ENCODE measurements at regions not wholly inside any gene's neighbourhood (a gene's known extent, or its start where the extent isn't known, plus 50 kb on each side); places are given as distances from the start of the nearest gene placed in this dataset.

DNA sequence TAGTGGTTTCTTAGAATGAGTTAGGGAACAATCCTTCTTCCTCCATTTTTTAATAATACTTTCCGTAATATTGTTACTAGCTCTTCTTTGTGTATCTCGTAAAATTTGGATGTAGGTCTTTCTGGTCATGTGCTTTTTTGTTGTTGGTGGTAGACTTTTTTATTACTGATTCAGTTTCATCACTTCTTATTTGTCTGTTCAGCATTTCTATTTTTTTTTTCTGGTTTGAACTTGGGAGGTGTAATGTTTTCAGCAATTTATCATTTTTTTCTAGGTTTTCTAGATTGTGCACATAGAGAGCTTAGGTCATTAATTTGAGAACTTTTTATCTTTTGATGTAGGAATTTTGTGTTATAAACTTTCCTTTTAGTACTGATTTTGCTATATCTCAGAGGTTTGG, 1299.9 kb downstream of the FSCB start:
- Histone ChIP-seq H3K4me3 (replicated peaks; ENCODE audit: low read depth, low read length) (no peak overlapping the region), H3K36me3 (ENCODE audit: control insufficient read depth, insufficient read depth, low read length) (no peaks in the 10 kb centered on the region), H3K27me3 (replicated peaks; ENCODE audit: control insufficient read depth, insufficient read depth, low read length) (no peaks in the 10 kb centered on the region)
- TF ChIP-seq, protein P1, sequence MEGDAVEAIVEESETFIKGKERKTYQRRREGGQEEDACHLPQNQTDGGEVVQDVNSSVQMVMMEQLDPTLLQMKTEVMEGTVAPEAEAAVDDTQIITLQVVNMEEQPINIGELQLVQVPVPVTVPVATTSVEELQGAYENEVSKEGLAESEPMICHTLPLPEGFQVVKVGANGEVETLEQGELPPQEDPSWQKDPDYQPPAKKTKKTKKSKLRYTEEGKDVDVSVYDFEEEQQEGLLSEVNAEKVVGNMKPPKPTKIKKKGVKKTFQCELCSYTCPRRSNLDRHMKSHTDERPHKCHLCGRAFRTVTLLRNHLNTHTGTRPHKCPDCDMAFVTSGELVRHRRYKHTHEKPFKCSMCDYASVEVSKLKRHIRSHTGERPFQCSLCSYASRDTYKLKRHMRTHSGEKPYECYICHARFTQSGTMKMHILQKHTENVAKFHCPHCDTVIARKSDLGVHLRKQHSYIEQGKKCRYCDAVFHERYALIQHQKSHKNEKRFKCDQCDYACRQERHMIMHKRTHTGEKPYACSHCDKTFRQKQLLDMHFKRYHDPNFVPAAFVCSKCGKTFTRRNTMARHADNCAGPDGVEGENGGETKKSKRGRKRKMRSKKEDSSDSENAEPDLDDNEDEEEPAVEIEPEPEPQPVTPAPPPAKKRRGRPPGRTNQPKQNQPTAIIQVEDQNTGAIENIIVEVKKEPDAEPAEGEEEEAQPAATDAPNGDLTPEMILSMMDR (IDR thresholded peaks at IDR 0.05; ENCODE audit: insufficient read depth, low read length, poor library complexity, severe bottlenecking), result no peak
- no peak for DNase-seq (ENCODE audit: extremely low read depth, insufficient read length)

GRCh38 chr14:43204816-43205215, 1302.3 kb downstream of the FSCB start:
- TF ChIP-seq, protein P1 (IDR thresholded peaks at IDR 0.05; ENCODE audit: insufficient read depth, low read length, poor library complexity, severe bottlenecking), result no peak
- no peak overlapping the region for H3K4me3 ChIP-seq (replicated peaks; ENCODE audit: low read depth, low read length)
- H3K27me3 ChIP-seq (replicated peaks; ENCODE audit: control insufficient read depth, insufficient read depth, low read length), result no peaks in the 10 kb centered on the region
- H3K36me3 ChIP-seq (ENCODE audit: control insufficient read depth, insufficient read depth, low read length), result no peaks in the 10 kb centered on the region
- DNase-seq (ENCODE audit: extremely low read depth, insufficient read length), result no peak

- no peaks in the 10 kb centered on the region for H3K27me3 ChIP-seq (replicated peaks; ENCODE audit: control insufficient read depth, insufficient read depth, low read length)
- DNase-seq (ENCODE audit: extremely low read depth, insufficient read length), result no peak
- no peak overlapping the region for H3K4me3 ChIP-seq (replicated peaks; ENCODE audit: low read depth, low read length)
- no peaks in the 10 kb centered on the region for H3K36me3 ChIP-seq (ENCODE audit: control insufficient read depth, insufficient read depth, low read length)
- TF ChIP-seq, protein P1 (IDR thresholded peaks at IDR 0.05; ENCODE audit: insufficient read depth, low read length, poor library complexity, severe bottlenecking), result no peak
Measured at GRCh38 chr14:43200519-43200918, 1306.6 kb downstream of the FSCB start.

DNA sequence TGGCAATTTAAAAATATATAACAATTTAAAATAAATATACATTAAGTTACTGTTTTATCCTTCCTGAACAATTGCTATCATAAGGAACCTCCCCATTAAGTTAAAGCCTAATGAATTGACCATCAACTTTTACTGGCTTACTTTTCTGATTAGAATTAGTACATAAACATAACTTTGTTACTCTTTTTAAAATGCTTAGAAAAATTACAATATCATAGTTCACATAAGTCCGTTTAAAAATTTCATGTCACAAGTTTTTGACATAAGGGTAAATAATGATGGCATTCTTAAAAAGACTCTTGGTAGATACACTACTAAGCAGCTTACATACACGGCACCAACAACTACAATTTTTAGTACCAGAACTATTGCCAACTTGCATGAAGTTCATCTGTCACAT, 1308.6 kb downstream of the FSCB start:
- TF ChIP-seq, protein P1 (IDR thresholded peaks at IDR 0.05; ENCODE audit: insufficient read depth, low read length, poor library complexity, severe bottlenecking), result no peak
- H3K4me3 ChIP-seq (replicated peaks; ENCODE audit: low read depth, low read length), result no peak overlapping the region
- H3K36me3 ChIP-seq (ENCODE audit: control insufficient read depth, insufficient read depth, low read length), result no peaks in the 10 kb centered on the region
- H3K27me3 ChIP-seq (replicated peaks; ENCODE audit: control insufficient read depth, insufficient read depth, low read length), result no peaks in the 10 kb centered on the region
- no peak for DNase-seq (ENCODE audit: extremely low read depth, insufficient read length)

GRCh38 chr14:43184540-43184939, 1322.5 kb downstream of the FSCB start:
- H3K36me3 ChIP-seq (ENCODE audit: control insufficient read depth, insufficient read depth, low read length), result no peaks in the 10 kb centered on the region
- H3K4me3 ChIP-seq (replicated peaks; ENCODE audit: low read depth, low read length), result no peak overlapping the region
- no peak for DNase-seq (ENCODE audit: extremely low read depth, insufficient read length)
- H3K27me3 ChIP-seq (replicated peaks; ENCODE audit: control insufficient read depth, insufficient read depth, low read length), result no peaks in the 10 kb centered on the region
- TF ChIP-seq, protein P1 (IDR thresholded peaks at IDR 0.05; ENCODE audit: insufficient read depth, low read length, poor library complexity, severe bottlenecking), result no peak

DNA sequence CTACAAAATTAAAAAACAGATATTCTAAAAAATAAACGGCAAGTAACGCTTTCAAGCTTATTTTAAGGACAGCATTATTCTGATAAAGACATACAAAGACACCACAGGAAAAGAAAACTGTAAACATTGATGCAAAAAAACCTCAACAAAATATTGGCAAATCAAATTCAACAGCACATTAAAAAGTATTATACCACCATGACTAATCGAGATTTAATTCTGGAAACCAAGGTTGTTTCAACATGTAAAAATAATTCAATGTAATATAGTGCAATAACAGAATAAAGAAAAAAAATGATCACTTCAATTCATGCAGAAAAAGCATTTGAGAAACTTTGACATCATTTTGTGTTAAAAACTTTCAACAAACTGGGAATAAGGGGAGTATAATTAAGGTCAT, 1323.2 kb downstream of the FSCB start:
- H3K36me3 ChIP-seq (ENCODE audit: control insufficient read depth, insufficient read depth, low read length), result no peaks in the 10 kb centered on the region
- no peak for DNase-seq (ENCODE audit: extremely low read depth, insufficient read length)
- H3K4me3 ChIP-seq (replicated peaks; ENCODE audit: low read depth, low read length), result no peak overlapping the region
- TF ChIP-seq, protein P1 (IDR thresholded peaks at IDR 0.05; ENCODE audit: insufficient read depth, low read length, poor library complexity, severe bottlenecking), result no peak
- H3K27me3 ChIP-seq (replicated peaks; ENCODE audit: control insufficient read depth, insufficient read depth, low read length), result no peaks in the 10 kb centered on the region

All from GM06990 (cell line).